Breast epithelium (tissue), 4 donors: ENCODE measurements at regions not wholly inside any gene's neighbourhood (a gene's known extent, or its start where the extent isn't known, plus 50 kb on each side); places are given as distances from the start of the nearest gene placed in this dataset.
"Not testable (repeated sequence)": the region's sequence is repeated elsewhere in the genome, so short reads cannot be mapped to it uniquely, and the experiment has no call there.

Experiments
- DNase-seq, 2 donors: peaks; one replicate each; pipeline ENCODE4 v3.0.0-alpha.2; 2019; ENCODE audit warnings: low spot score in 2 of 2
- H3K27ac ChIP-seq, 2 donors: fragments of 200-600 bp; sonication (generic) in 1 of 2; one replicate each; pipeline ENCODE4 v1.5.1; 2016 to 2019; ENCODE audit warnings: mild to moderate bottlenecking in 1 of 2
- H3K27me3 ChIP-seq, 2 donors: fragments of 200-600 bp; sonication (generic) in 1 of 2; one replicate each; pipeline versions ENCODE4 v1.5.1 to v1.6.0; 2017 to 2019; ENCODE audit warnings: control low read depth in 1 of 2, mild to moderate bottlenecking in 1 of 2
- H3K36me3 ChIP-seq: fragments of 200-600 bp; one replicate; pipeline ENCODE4 v1.5.1; 2019
- H3K4me1 ChIP-seq, 2 donors: fragments of 200-600 bp; sonication (generic); one replicate each; pipeline ENCODE4 v1.5.1; 2016 to 2019; ENCODE audit warnings: control low read depth in 1 of 2
- H3K4me3 ChIP-seq, 3 donors: fragments of 200-600 bp; sonication (generic); 1 replicate in 2 of 3; 2 replicates in 1 of 3; pipeline ENCODE4 v1.5.1; 2016 to 2019; ENCODE audit warnings: mild to moderate bottlenecking in 3 of 3, moderate library complexity in 2 of 3
- H3K9me3 ChIP-seq, 2 donors: fragments of 200-600 bp; sonication (generic) in 1 of 2; one replicate each; pipeline ENCODE4 v1.5.1; 2016 to 2019; ENCODE audit warnings: control low read depth in 1 of 2
- CTCF ChIP-seq, 3 donors: fragments of 450-650 bp; IDR thresholded peaks; one replicate each; pipeline ENCODE4 v1.5.1; 2016 to 2017; ENCODE audit warnings: antibody characterized with exemption in 3 of 3, mild to moderate bottlenecking in 3 of 3, moderate library complexity in 3 of 3
- POLR2A ChIP-seq: fragments of 450-650 bp; IDR thresholded peaks from one replicate; pipeline ENCODE4 v1.6.1; 2016; ENCODE audit warnings: antibody characterized with exemption, mild to moderate bottlenecking, moderate library complexity
- POLR2AphosphoS5 ChIP-seq, 3 donors: sonication (generic); formaldehyde crosslinking; IDR thresholded peaks; one replicate each; pipeline ENCODE4 v1.6.1; 2017; ENCODE audit warnings: antibody characterized with exemption in 3 of 3
- intact Hi-C: fragments of 100-400 bp; cut with DNase I; formaldehyde crosslinking; loops from one replicate; pipeline ENCODE4 v1.15.1; 2023; ENCODE audit warnings: low total_unique reads

DNA sequence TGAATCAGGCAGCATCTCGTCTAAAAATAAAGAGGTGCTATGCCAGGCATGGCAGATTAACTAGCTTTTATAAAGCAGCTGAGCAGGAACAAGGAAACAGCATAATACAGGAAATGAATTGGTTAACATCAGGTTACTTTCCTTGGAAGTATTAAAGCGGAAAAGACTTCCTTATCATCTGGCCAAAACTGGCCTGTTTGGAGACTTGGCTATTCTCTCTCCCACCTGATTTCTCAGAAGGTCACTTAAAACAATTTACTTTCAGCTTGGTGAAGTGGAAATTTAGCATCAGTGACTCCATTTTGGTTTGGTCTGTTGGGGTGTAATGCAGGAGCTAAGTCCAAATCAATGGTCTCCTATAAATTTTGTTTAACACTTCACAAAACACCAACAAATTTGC is 191.6 kb downstream of the NUFIP1 start:
- DNase-seq: no peak
- no peak overlapping the region for H3K4me3 ChIP-seq
- H3K27ac ChIP-seq: no peak overlapping the region
- no peaks in the 10 kb centered on the region for H3K36me3 ChIP-seq
- intact Hi-C loops: no loop called here
- H3K9me3 ChIP-seq: no peaks in the 10 kb centered on the region
- H3K27me3 ChIP-seq: no peaks in the 10 kb centered on the region
- no peak for TF ChIP-seq POLR2AphosphoS5 (IDR thresholded peaks at IDR 0.05)
- TF ChIP-seq CTCF (IDR thresholded peaks at IDR 0.05): no peak
- TF ChIP-seq POLR2A: no peak
- H3K4me1 ChIP-seq: no peaks in the 10 kb centered on the region

DNA sequence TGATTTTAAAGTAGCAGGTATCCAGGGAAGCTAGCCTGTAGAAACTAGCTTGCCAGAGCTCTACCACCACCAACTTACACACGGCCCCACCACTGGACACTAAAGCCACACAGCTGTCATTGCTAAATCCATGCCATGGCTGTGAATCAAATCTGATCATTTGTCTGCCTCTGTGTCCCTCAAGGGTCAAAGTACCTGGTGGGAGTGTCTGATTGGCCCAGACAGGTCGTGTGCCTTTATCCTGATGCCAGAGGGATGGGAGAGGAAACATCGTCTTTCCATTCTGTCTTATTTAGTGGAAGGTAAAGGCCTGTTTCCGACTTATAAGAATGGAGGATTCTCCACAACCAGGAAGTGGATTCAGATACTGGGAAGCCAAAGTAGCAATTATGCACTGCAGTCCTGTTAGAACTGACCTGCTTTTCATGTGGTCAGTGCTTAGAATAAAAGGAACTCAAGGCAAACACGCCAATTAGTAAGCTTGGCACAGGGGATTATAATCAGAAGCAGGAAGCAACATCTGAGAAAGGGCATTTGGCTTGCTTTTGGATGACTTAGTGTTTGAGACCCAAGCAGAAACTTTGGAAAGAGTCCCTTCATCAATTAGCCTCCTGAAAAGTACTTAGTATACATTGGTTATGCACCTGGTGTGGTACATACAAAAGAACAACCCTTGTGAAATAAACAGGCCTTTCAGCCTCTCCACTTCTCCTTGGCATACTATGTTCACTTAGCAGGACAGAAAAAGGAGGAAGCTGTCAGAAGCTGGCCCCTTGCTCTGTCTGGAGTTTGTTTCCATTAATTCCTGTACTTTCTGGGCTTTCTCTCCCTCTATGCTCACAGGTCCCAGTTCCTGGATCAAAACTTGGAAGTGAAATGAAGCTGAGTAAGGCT is 192.4 kb downstream of the NUFIP1 start:
- Histone ChIP-seq H3K27me3 (no peaks in the 10 kb centered on the region), H3K9me3 (no peaks in the 10 kb centered on the region), H3K36me3 (no peaks in the 10 kb centered on the region), H3K4me3 (no peak overlapping the region), H3K27ac (no peak overlapping the region), H3K4me1 (no peaks in the 10 kb centered on the region)
- no peak for DNase-seq
- TF ChIP-seq POLR2AphosphoS5 (IDR thresholded peaks at IDR 0.05): no peak
- no peak for TF ChIP-seq POLR2A
- no peak for TF ChIP-seq CTCF (IDR thresholded peaks at IDR 0.05)
- intact Hi-C loops: no loop called here

GRCh38 chr13:44796039-44796438 is 193.2 kb downstream of the NUFIP1 start:
- DNase-seq, intact Hi-C loops, H3K4me1 ChIP-seq, H3K4me3 ChIP-seq, H3K9me3 ChIP-seq, H3K27ac ChIP-seq, H3K36me3 ChIP-seq, H3K27me3 ChIP-seq: not testable (repeated sequence)

DNA sequence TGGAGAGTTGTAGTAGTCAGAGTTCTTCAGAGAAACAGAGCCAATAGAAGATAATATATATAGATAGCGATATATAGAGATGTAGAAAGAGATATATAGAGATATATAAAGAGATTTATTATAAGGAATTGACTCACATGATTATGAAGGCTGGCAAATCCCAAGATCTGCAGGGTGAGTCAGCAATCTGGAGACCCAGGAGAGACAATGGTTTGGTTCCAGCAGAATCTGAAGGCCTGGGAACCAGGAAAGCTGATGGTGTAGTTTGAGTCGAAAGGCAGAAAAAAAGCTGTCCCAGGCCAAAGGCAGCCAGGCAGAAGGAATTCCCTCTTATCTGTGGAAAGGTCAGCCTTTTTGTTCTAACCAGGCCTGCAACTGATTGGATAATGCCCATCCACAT is 194.1 kb downstream of the NUFIP1 start:
- Histone ChIP-seq H3K36me3 (no peaks in the 10 kb centered on the region), H3K4me3 (no peak overlapping the region), H3K9me3 (no peaks in the 10 kb centered on the region), H3K4me1 (no peaks in the 10 kb centered on the region), H3K27me3 (no peaks in the 10 kb centered on the region), H3K27ac (no peak overlapping the region)
- intact Hi-C loops: no loop called here
- no peak for DNase-seq
- no peak for TF ChIP-seq POLR2A
- TF ChIP-seq POLR2AphosphoS5 (IDR thresholded peaks at IDR 0.05): no peak
- no peak for TF ChIP-seq CTCF (IDR thresholded peaks at IDR 0.05)

DNA sequence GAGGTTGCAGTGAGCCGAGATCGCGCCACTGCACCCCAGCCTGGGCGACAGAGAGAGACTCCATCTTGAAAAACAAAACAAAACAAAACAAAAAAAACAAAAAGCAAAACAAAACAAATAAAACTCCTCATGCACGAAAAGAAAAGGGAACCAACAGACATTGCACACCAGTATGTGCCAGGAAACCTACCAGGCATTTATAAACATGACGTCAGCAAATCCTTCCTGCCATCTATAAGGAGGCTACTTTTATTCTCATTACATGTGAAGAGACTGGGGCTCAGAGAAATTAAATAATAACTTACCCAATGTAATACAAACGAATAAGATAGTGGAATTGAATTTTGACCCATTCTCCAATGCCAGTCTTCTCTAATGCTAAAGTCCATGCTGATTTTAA is 197.2 kb downstream of the NUFIP1 start:
- Histone ChIP-seq H3K4me1 (no peaks in the 10 kb centered on the region), H3K27ac (no peak overlapping the region), H3K4me3 (no peak overlapping the region), H3K36me3 (no peaks in the 10 kb centered on the region), H3K9me3 (no peaks in the 10 kb centered on the region), H3K27me3 (no peaks in the 10 kb centered on the region)
- no peak for DNase-seq
- intact Hi-C loops: no loop called here
- TF ChIP-seq POLR2A (no peak), CTCF (IDR thresholded peaks at IDR 0.05) (no peak), POLR2AphosphoS5 (IDR thresholded peaks at IDR 0.05) (no peak)
